Activated effector memory CD4-positive, alpha-beta T cell treated with anti-CD3 and anti-CD28 coated beads, Interleukin-2, amount 50 U/mL, for 16 hours (primary cell): ENCODE measurements at regions not wholly inside any gene's neighbourhood (a gene's known extent, or its start where the extent isn't known, plus 50 kb on each side); places are given as distances from the start of the nearest gene placed in this dataset.
"Not testable (repeated sequence)": the region's sequence is repeated elsewhere in the genome, so short reads cannot be mapped to it uniquely, and the experiment has no call there.

Experiments used
- DNase-seq: peaks from one replicate; pipeline ENCODE4 v3.0.0-alpha.2; 2020

GRCh38 chr6:145147559-145147958 lies 587.8 kb downstream of the EPM2A start:
- DNase-seq, result no peak

GRCh38 chr6:145147981-145148749 lies 587.2 kb downstream of the EPM2A start:
- DNase-seq, result no peak

- no peak for DNase-seq
Observed at GRCh38 chr6:145148776-145149175, 586.5 kb downstream of the EPM2A start.

GRCh38 chr6:145151624-145152023 lies 583.7 kb downstream of the EPM2A start:
- DNase-seq, result no peak

- no peak for DNase-seq
Observed at GRCh38 chr6:145153495-145153894, 581.8 kb downstream of the EPM2A start.

GRCh38 chr6:145155411-145155810 lies 579.9 kb downstream of the EPM2A start:
- no peak for DNase-seq

- no peak for DNase-seq
Observed at GRCh38 chr6:145155873-145156782, 579.2 kb downstream of the EPM2A start.

GRCh38 chr6:145158636-145159035 lies 576.7 kb downstream of the EPM2A start:
- DNase-seq, result not testable (repeated sequence)

- DNase-seq, result no peak
Observed at GRCh38 chr6:145159921-145160320, 575.4 kb downstream of the EPM2A start.

- DNase-seq, result no peak
Observed at GRCh38 chr6:145161501-145161900, 573.8 kb downstream of the EPM2A start.

- no peak for DNase-seq
Observed at GRCh38 chr6:145169726-145170224, 565.5 kb downstream of the EPM2A start.

- DNase-seq, result no peak
Observed at GRCh38 chr6:145175470-145175869, 559.9 kb downstream of the EPM2A start.

- no peak for DNase-seq
Observed at GRCh38 chr6:145178391-145178790, 556.9 kb downstream of the EPM2A start.

GRCh38 chr6:145187491-145188206 lies 547.7 kb downstream of the EPM2A start:
- no peak for DNase-seq

GRCh38 chr6:145189836-145190235 lies 545.5 kb downstream of the EPM2A start:
- DNase-seq, result no peak

GRCh38 chr6:145194389-145194788 lies 540.9 kb downstream of the EPM2A start:
- DNase-seq, result no peak

GRCh38 chr6:145199961-145200360 lies 535.4 kb downstream of the EPM2A start:
- no peak for DNase-seq

GRCh38 chr6:145204301-145204700 lies 531.0 kb downstream of the EPM2A start:
- DNase-seq, result no peak

- DNase-seq, result no peak
Observed at GRCh38 chr6:145206247-145206907, 528.9 kb downstream of the EPM2A start.

- no peak for DNase-seq
Observed at GRCh38 chr6:145208474-145208873, 526.8 kb downstream of the EPM2A start.

- no peak for DNase-seq
Observed at GRCh38 chr6:145209272-145209671, 526.0 kb downstream of the EPM2A start.

GRCh38 chr6:145212813-145213212 lies 522.5 kb downstream of the EPM2A start:
- DNase-seq, result no peak

GRCh38 chr6:145213614-145214013 lies 521.7 kb downstream of the EPM2A start:
- DNase-seq, result no peak
